ENCODE measurements at regions not wholly inside any gene's neighbourhood (a gene's known extent, or its start where the extent isn't known, plus 50 kb on each side); places are given as distances from the start of the nearest gene placed in this dataset.

DNA sequence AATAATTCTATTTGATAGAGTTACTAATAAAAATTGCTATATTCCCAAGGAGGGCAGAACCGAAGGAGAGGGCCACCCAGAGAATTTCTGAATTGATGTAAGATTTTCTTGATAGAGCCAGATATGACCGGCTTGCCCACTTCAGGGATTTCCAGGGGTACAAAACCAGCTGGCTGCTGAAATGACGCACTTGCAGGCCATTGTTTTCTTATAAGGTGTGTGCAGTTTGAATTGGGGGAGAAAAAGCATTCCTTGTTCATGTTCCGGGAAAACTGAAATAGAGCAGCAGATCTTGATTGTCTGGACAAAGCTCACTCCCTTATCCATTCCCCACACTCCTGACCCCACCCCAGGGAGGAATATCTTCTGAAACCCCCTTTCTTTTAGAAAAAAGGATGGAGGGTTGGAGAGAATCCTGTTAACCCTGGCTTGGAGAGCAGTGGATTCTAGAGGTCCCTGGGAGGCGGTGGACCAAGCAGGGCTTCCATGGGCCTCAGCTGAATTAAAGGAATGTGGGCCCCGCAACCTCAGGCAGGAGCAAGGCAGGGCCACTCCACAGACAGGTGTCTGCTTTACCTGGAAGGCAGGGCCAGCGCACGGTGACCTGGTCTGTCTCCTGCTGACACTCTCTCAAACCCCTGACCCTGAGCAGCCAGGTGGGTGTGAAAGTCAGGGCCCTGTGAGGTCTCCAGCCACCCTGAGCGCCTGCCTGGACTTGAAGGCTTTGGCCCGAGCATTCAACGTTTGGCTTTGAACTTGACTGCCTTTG is 96.4 kb downstream of the TMEM170B start:
- no peak overlapping the region for H3K4me3 Mint-ChIP-seq
- H3K27ac Mint-ChIP-seq: no peak overlapping the region
- H3K9me3 Mint-ChIP-seq: no peaks in the 10 kb centered on the region
- peaks cover 0 to 4% of the 10 kb centered on the region in 2 donors for H3K36me3 Mint-ChIP-seq
- H3K4me1 Mint-ChIP-seq: no peaks in the 10 kb centered on the region
- no peak for DNase-seq
- H3K27me3 Mint-ChIP-seq: peaks cover 0 to 2% (median 0%) of the 10 kb centered on the region in 3 donors
- no peak for ATAC-seq (ENCODE audit: low read depth in 2 of 2)

DNA sequence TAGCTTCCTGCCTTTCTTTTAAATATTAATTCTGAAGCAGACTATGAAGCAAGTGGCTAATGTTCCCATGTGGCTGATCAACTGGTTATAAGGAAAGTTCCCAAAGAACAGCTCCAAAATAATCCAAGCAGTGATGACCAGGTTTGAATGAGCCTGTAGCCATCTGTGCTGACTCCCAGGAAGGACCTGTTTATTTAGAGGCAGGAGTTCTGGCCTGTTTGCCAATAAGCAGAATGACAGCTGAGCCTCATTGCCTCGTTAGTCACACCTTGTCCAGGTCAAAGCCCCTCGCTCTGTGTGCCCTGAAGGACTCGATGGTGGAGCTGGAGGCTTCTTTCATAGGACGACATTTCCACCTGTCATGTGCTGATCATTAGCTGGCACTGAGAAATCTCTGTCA is 97.4 kb downstream of the TMEM170B start:
- Mint-ChIP-seq H3K36me3 (no peaks in the 10 kb centered on the region), H3K4me3 (no peak overlapping the region), H3K27me3 (peaks cover 0 to 4% (median 0%) of the 10 kb centered on the region in 3 donors), H3K4me1 (no peaks in the 10 kb centered on the region), H3K27ac (no peak overlapping the region), H3K9me3 (no peaks in the 10 kb centered on the region)
- no peak for ATAC-seq (ENCODE audit: low read depth in 2 of 2)
- no peak for DNase-seq

DNA sequence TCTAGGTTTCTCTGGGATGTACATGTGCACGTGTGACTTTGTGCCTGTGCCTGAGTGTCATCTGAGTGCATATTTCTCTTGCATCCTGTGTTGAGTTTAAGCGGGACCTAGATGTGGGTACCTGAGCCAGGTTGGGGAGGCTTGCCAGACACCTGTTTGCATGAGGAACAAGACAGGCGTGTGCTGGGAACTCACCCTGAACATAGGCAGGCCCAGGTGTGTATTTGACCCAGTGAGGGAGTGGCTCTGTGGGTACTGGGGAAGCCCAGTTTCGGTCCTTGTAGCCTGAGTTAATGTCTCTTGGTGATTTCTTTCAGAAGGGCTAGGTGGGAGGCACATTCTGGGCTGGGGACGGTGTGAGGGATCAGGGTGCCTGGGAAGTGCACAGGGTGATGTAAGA is 98.6 kb downstream of the TMEM170B start:
- Mint-ChIP-seq H3K4me3 (no peak overlapping the region), H3K9me3 (no peaks in the 10 kb centered on the region), H3K4me1 (no peaks in the 10 kb centered on the region), H3K36me3 (no peaks in the 10 kb centered on the region), H3K27ac (no peak overlapping the region), H3K27me3 (peaks cover 0 to 4% (median 0%) of the 10 kb centered on the region in 3 donors)
- DNase-seq (no peak), ATAC-seq (ENCODE audit: low read depth in 2 of 2) (no peak)

DNA sequence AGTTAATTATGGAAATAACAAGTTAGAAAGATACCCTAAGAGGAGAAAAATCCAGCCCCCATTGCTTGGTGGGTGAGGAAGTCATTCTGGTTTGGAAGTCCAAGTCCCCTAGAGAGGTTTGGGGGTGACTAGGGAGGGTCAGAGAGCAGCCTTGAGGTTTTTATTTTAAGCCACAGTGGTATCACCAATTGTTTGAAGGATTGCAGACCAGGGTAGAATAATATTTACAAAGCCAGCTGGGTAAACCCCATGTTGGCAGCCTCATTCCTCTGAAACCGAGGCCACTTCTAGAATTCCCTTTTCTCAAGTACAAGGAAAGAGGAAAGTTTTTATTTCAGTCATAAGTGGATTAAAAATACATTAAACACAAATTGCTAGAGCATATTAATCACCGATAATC is 99.7 kb downstream of the TMEM170B start:
- peaks cover 0 to 4% (median 0%) of the 10 kb centered on the region in 3 donors for H3K27me3 Mint-ChIP-seq

DNA sequence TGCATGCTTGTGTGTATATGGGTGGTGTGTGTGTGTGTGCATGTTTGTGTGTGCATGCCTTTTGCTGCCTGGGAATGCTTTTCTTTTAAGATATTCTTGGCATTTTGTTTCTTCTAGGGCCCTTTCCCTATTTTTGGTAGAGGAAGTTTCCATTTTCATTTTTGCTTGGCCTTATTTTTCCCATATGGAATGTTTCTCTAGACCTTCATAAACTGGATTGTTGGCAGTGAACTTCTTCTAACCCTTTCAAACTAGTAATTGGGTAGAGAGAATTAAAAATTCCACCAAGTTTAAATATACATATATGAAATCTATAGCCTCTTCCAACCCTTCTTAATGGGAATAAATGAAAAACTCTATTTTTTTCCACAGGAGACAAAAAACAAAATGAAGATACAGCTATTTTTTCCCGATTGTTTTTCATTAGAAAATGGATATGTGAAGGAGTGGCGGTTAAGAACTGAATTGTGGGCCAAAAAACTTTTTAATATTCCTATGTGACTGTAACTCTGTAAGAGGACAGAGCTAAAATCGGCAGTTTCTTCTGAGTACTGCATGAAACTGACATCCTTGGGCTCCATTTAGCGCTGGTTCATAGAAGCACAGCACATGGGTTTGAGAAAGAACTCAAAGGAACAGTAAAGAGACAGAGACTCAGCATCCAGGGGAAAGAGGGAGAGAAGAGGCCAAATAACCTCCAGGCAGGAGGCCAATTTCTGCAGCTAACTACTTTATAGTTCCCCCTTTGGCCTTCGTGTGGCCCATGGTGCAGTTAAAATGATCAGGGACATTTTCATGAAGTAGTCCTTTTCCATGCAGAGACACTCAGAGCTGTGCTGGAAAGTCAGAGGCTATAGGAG is 102.1 kb downstream of the TMEM170B start:
- Mint-ChIP-seq H3K27me3 (peaks cover 0 to 4% (median 0%) of the 10 kb centered on the region in 3 donors), H3K27ac (no peak overlapping the region), H3K4me3 (no peak overlapping the region), H3K4me1 (no peaks in the 10 kb centered on the region), H3K9me3 (no peaks in the 10 kb centered on the region), H3K36me3 (no peaks in the 10 kb centered on the region)
- DNase-seq (no peak), ATAC-seq (ENCODE audit: low read depth in 2 of 2) (no peak)

More for the DNA sequence above, 99.7 kb downstream of the TMEM170B start:
- Mint-ChIP-seq H3K9me3 (no peaks in the 10 kb centered on the region), H3K27ac (no peak overlapping the region), H3K4me3 (no peak overlapping the region), H3K4me1 (no peaks in the 10 kb centered on the region), H3K36me3 (no peaks in the 10 kb centered on the region)
- ATAC-seq (ENCODE audit: low read depth in 2 of 2): no peak
- no peak for DNase-seq

DNA sequence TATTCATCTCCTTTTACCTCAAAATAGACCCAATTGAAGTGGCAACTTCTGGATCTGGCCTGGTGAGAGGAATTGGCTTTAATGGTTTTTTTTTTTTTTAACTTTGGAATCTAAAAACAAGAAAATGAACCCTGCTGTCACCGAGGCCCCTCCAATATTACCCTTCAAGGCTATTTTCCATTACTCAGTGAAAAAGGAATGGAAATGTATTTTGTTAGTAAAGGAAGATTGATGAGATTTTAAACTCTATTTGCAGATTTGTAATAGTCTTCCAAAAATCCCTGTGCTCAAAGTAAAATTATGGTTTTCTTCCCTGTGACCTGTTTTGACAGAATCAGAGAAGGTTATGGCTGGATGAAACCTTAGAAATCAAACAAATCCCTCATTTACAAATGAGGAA is 102.9 kb downstream of the TMEM170B start:
- Mint-ChIP-seq H3K9me3 (no peaks in the 10 kb centered on the region), H3K27me3 (peaks cover 0 to 4% (median 0%) of the 10 kb centered on the region in 3 donors), H3K27ac (no peak overlapping the region), H3K36me3 (no peaks in the 10 kb centered on the region), H3K4me1 (no peaks in the 10 kb centered on the region), H3K4me3 (no peak overlapping the region)
- DNase-seq: no peak
- ATAC-seq (ENCODE audit: low read depth in 2 of 2): no peak

DNA sequence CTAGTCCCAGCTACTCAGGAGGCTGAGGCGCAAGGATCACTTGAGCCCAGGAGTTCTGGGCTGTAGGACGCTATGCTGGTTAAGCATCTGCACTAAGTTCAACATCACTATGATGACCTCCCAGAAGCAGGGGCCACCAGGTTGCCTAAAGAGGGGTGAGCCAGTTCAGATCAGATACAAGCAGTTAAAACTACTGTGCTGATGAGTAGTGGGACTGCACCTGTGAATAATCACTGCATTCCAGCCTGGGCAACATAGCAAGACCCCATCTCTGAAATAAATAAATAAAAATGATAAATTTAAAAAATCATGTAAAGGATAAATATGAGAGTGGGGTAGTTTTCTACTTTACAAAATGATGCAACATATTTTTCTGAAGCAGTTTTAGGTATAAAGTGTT is 106.5 kb downstream of the TMEM170B start:
- no peak overlapping the region for H3K27ac Mint-ChIP-seq
- peaks cover 0 to 4% (median 0%) of the 10 kb centered on the region in 3 donors for H3K27me3 Mint-ChIP-seq
- ATAC-seq (ENCODE audit: low read depth in 2 of 2) (no peak), DNase-seq (no peak)
- H3K36me3 Mint-ChIP-seq: peaks cover 0 to 7% of the 10 kb centered on the region in 2 donors
- no peaks in the 10 kb centered on the region for H3K4me1 Mint-ChIP-seq
- peaks cover 0 to 10% (median 5%) of the 10 kb centered on the region in 7 donors for H3K9me3 Mint-ChIP-seq
- no peak overlapping the region for H3K4me3 Mint-ChIP-seq

DNA sequence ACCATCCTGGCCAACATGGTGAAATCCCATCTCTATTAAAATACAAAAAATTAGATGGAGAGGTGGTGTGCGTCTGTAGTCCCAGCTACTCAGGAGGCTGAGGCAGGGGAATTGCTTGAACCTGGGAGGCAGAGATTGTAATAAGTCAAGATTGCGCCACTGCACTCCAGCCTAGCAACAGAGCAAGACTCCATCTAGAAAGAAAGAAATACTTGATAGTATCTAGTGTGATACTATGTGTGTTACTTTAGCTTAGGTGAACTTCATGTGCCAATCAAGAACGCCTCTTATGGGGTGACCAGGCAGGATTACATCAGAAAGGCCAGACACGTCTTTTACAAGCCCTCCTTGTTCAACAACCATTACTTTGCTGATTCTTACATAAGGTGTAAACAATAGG is 107.1 kb downstream of the TMEM170B start:
- peaks cover 0 to 7% of the 10 kb centered on the region in 2 donors for H3K36me3 Mint-ChIP-seq
- DNase-seq: no peak
- no peak overlapping the region for H3K4me3 Mint-ChIP-seq
- peaks cover 0 to 10% (median 5%) of the 10 kb centered on the region in 7 donors for H3K9me3 Mint-ChIP-seq
- H3K27me3 Mint-ChIP-seq: peaks cover 0 to 4% (median 0%) of the 10 kb centered on the region in 3 donors
- H3K4me1 Mint-ChIP-seq: no peaks in the 10 kb centered on the region
- H3K27ac Mint-ChIP-seq: no peak overlapping the region
- ATAC-seq (ENCODE audit: low read depth in 2 of 2): no peak

DNA sequence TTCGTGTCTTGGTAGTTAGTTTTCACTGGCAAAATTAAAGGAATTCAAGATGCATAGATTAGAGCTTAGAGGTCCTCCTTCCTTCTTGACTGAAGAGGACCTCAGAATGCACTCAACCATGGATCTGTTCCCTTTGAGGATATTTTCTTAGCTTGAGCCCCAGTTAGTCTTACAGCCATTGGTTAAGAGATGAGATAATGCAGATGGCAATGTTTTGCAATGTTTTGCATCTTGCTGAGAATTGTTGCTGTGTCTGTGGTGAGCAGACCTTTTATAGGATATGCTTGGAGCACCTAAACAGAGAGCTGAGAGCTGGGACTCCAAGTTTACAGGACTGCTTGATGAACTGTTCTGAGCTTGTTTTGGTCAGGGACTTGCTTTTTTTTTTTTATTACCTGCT is 107.5 kb downstream of the TMEM170B start:
- no peak for DNase-seq
- Mint-ChIP-seq H3K27ac (no peak overlapping the region), H3K4me1 (no peaks in the 10 kb centered on the region), H3K27me3 (no peaks in the 10 kb centered on the region), H3K4me3 (no peak overlapping the region), H3K36me3 (peaks cover 0 to 7% of the 10 kb centered on the region in 2 donors), H3K9me3 (peaks cover 0 to 10% (median 5%) of the 10 kb centered on the region in 7 donors)
- no peak for ATAC-seq (ENCODE audit: low read depth in 2 of 2)

DNA sequence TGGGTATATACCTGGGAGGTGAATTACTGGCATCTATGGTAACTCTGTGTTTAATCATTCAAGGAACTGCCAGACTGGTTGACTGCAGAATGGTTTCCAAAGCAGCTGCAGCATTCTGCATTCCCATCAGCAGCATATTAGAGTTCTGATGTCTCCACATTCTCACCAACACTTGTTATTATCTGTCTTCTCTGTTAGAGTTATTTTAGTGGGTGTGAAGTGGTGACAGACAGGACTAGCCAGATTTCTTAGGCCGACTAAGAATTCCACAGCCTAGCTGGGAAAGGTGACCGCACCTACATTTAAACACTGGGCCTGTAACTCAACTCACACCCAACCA is 110.9 kb downstream of the TMEM170B start:
- ATAC-seq (ENCODE audit: low read depth in 2 of 2): no peak
- H3K36me3 Mint-ChIP-seq: peaks cover 0 to 7% of the 10 kb centered on the region in 2 donors
- DNase-seq: no peak

DNA sequence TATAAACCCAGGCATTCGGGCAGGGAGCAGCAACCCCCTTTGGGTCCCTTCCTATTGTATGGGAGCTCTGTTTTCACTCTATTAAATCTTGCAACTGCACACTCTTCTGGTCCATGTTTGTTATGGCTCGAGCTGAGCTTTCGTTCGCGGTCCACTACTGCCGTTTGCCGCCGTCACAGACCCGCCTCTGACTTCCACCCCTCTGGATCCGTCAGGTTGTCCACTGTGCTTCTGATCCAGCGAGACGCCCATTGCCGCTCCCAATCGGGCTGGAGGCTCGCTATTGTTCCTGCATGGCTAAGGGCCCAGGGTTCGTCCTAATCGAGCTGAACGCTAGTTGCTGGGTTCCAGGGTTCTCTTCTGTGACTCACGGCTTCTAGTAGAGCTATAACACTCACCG is 111.3 kb downstream of the TMEM170B start:
- Mint-ChIP-seq H3K4me3 (no peak overlapping the region), H3K36me3 (peaks cover 0 to 7% of the 10 kb centered on the region in 2 donors), H3K4me1 (no peaks in the 10 kb centered on the region), H3K9me3 (peaks cover 0 to 10% (median 5%) of the 10 kb centered on the region in 7 donors), H3K27ac (no peak overlapping the region), H3K27me3 (no peaks in the 10 kb centered on the region)
- DNase-seq (no peak), ATAC-seq (ENCODE audit: low read depth in 2 of 2) (no peak)

More for the DNA sequence above, 110.9 kb downstream of the TMEM170B start:
- H3K4me3 Mint-ChIP-seq: no peak overlapping the region
- H3K27ac Mint-ChIP-seq: no peak overlapping the region
- H3K4me1 Mint-ChIP-seq: no peaks in the 10 kb centered on the region
- peaks cover 0 to 10% (median 5%) of the 10 kb centered on the region in 7 donors for H3K9me3 Mint-ChIP-seq
- no peaks in the 10 kb centered on the region for H3K27me3 Mint-ChIP-seq

DNA sequence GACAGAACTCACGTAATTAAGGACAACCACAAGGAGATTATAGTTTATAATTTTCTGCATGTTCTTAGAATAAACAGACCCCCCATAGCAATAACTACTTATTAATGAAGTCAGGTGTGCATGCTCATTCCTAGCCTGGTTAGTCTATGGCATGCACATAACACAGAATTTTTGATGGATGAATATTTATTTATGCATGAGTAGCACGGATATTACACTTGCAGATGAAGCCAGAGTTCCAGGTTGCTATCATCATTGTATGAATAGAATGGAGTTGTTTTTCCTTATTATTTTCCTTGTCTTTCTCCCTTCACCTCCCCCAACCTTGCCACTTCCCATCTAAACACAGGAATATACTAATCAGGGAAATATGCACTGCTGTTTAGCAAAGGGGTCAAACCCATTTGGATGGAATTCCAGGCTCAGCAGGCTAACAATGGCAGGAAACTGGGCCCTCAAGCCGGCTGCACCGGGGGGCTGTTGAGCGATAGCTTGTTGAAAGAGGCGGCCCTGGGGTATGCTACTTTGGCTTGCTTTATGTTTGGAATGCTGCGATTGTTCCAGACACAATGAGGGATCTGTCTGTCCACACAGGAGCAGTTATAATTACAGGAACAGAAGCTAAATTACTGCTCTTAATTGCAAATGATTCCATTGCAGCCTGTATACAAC is 112.6 kb downstream of the TMEM170B start:
- Mint-ChIP-seq H3K4me1 (no peaks in the 10 kb centered on the region), H3K4me3 (no peak overlapping the region), H3K9me3 (peaks cover 0 to 10% (median 5%) of the 10 kb centered on the region in 7 donors), H3K36me3 (peaks cover 0 to 7% of the 10 kb centered on the region in 2 donors), H3K27ac (peak overlapping the region in 1 of 6 donors; percentile 2), H3K27me3 (peaks cover 0 to 8% (median 0%) of the 10 kb centered on the region in 3 donors)
- ATAC-seq (ENCODE audit: low read depth in 2 of 2): no peak
- no peak for DNase-seq

DNA sequence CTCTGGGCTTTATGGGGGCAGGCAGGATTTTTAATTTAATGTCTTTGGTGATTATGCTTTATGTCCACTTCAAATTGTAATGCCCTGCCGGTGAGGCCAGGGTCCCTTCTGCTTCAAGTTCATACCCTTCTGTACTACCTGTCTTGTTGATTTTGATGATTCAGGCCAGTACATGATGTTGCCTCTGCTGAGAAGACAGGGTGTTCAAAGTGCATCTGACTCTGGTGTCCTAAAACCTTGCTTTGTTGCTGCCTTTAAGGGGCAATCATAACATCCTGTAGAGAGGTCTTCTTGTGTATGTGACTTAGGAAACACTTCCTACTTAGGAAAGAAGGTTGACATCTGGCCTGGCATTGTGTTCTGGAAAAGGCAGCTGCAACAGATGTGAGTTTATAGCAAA is 113.2 kb downstream of the TMEM170B start:
- no peaks in the 10 kb centered on the region for H3K4me1 Mint-ChIP-seq
- peaks cover 0 to 7% of the 10 kb centered on the region in 2 donors for H3K36me3 Mint-ChIP-seq
- no peak for DNase-seq
- H3K9me3 Mint-ChIP-seq: peaks cover 0 to 10% (median 5%) of the 10 kb centered on the region in 7 donors
- H3K27me3 Mint-ChIP-seq: peaks cover 0 to 8% (median 0%) of the 10 kb centered on the region in 3 donors
- ATAC-seq (ENCODE audit: low read depth in 2 of 2): no peak
- H3K27ac Mint-ChIP-seq: no peak overlapping the region
- no peak overlapping the region for H3K4me3 Mint-ChIP-seq

Measured in naive B cell (primary cell).